HCT116 (cell line): ENCODE measurements at regions not wholly inside any gene's neighbourhood (a gene's known extent, or its start where the extent isn't known, plus 50 kb on each side); places are given as distances from the start of the nearest gene placed in this dataset.

Experiments used
- ATAC-seq: fragments of 200-7000 bp; cut with Tn5 transposase; 2 replicates; pipeline ENCODE4 v1.9.1; 2020; ENCODE audit warnings: mild to moderate bottlenecking, moderate library complexity
- BruUV-seq: library from RNA; stranded (reverse); fragments of 400-500 nt; replicated peaks from 2 replicates; lab custom pipeline; 2021; lab: Mats Ljungman, UMichigan
- CTCF ChIA-PET: fragments of 300-600 bp; sonication (Branson Sonifier 250); formaldehyde crosslinking; loops from one replicate; lab custom pipeline; 2021; ENCODE audit warnings: antibody characterized with exemption; lab: Charles Lee
- POLR2A ChIA-PET: fragments of 300-600, 350-600 bp; sonication (Branson Sonifier 250); formaldehyde crosslinking; loops from one replicate; lab custom pipeline; 2021; ENCODE audit warnings: antibody characterized with exemption; lab: Charles Lee
- RAD21 ChIA-PET, 2 experiments: fragments of 300-600 bp; sonication (Branson Sonifier 250); formaldehyde crosslinking; loops; one replicate each; lab custom pipeline; 2023; ENCODE audit warnings: low total read pairs in 2 of 2; ENCODE audit not compliant: uncharacterized antibody in 2 of 2, unreplicated experiment in 2 of 2, low non-redundant PET in 1 of 2; lab: Charles Lee
- DNase-seq: peaks from one replicate; pipeline ENCODE4 v3.0.0-alpha.2; 2010; ENCODE audit warnings: low read depth, low spot score
- H2AFZ ChIP-seq: fragments of 200-600 bp; shearing (Covaris generic), sonication (generic); 2 replicates; pipeline ENCODE4 v1.6.1; 2017; ENCODE audit warnings: low read depth, mixed run types, mixed read lengths, antibody characterized with exemption, low read length; ENCODE audit not compliant: poor library complexity, severe bottlenecking
- H3K27ac ChIP-seq: 2 replicates; pipeline ENCODE4 v1.5.1; 2012; ENCODE audit warnings: low read depth, low read length
- H3K27me3 ChIP-seq: fragments of 200-600 bp; sonication (generic); 2 replicates; pipeline ENCODE4 v1.6.1; 2016; ENCODE audit warnings: mixed run types, low read length, mixed read lengths; ENCODE audit not compliant: insufficient read depth
- H3K36me3 ChIP-seq, 2 experiments: fragments of 200-500 bp in 1 of 2; fragments of 200-600 bp in 1 of 2; sonication (Bioruptor generic) in 1 of 2; sonication (generic) in 1 of 2; 2 replicates each; pipeline versions ENCODE4 v1.5.1 to v1.6.1; 2014 to 2016; ENCODE audit warnings: low read length in 2 of 2, inconsistent platforms in 1 of 2, mixed read lengths in 1 of 2, mixed run types in 1 of 2; ENCODE audit not compliant: insufficient read depth in 2 of 2, control insufficient read depth in 1 of 2
- H3K4me1 ChIP-seq, 2 experiments: fragments of 200-600 bp in 1 of 2; sonication (generic) in 1 of 2; 2 replicates each; pipeline versions ENCODE4 v1.5.1 to v1.6.1; 2012 to 2017; ENCODE audit warnings: low read length in 2 of 2, inconsistent platforms in 1 of 2, mild to moderate bottlenecking in 1 of 2, mixed read lengths in 1 of 2, mixed run types in 1 of 2, moderate library complexity in 1 of 2; ENCODE audit not compliant: insufficient read depth in 2 of 2, control insufficient read depth in 1 of 2
- H3K4me2 ChIP-seq: fragments of 200-600 bp; sonication (generic); 2 replicates; pipeline ENCODE4 v1.6.1; 2017; ENCODE audit warnings: mixed run types, low read length, mixed read lengths
- H3K4me3 ChIP-seq, 2 experiments: fragments of 200-600 bp in 1 of 2; sonication (generic) in 1 of 2; replicated peaks in 1 of 2; 2 replicates each; pipeline ENCODE4 v1.5.1; 2011 to 2016; ENCODE audit warnings: low read length in 2 of 2, control low read depth in 1 of 2, low read depth in 1 of 2, mild to moderate bottlenecking in 1 of 2, mixed read lengths in 1 of 2, mixed run types in 1 of 2
- H3K79me2 ChIP-seq: fragments of 200-600 bp; sonication (generic); 2 replicates; pipeline ENCODE4 v1.6.1; 2017; ENCODE audit warnings: mild to moderate bottlenecking, mixed run types, low read length, moderate library complexity, mixed read lengths; ENCODE audit not compliant: insufficient read depth
- H3K9ac ChIP-seq: fragments of 200-600 bp; sonication (generic); 2 replicates; pipeline ENCODE4 v1.6.1; 2016; ENCODE audit warnings: low read length, mixed read lengths
- H3K9me2 ChIP-seq: fragments of 200-600 bp; sonication (generic), shearing (Covaris generic); 2 replicates; pipeline ENCODE4 v1.6.1; 2017; ENCODE audit warnings: mixed run types, mild to moderate bottlenecking, moderate library complexity; ENCODE audit not compliant: insufficient read depth
- H3K9me3 ChIP-seq, 2 experiments: fragments of 200-500 bp in 1 of 2; fragments of 200-600 bp in 1 of 2; sonication (Bioruptor generic) in 1 of 2; sonication (generic) in 1 of 2; 2 replicates each; pipeline ENCODE4 v1.6.1; 2014 to 2017; ENCODE audit warnings: low read length in 2 of 2, mixed read lengths in 2 of 2, inconsistent platforms in 1 of 2, low read depth in 1 of 2, mild to moderate bottlenecking in 1 of 2, mixed run types in 1 of 2, moderate library complexity in 1 of 2; ENCODE audit not compliant: control insufficient read depth in 1 of 2, insufficient read depth in 1 of 2
- H4K20me1 ChIP-seq: fragments of 200-600 bp; sonication (generic), shearing (Covaris generic); 2 replicates; pipeline ENCODE4 v1.6.1; 2017; ENCODE audit warnings: mixed run types, mild to moderate bottlenecking, moderate library complexity; ENCODE audit not compliant: insufficient read depth
- EGR1 ChIP-seq: IDR thresholded peaks from 2 replicates; pipeline ENCODE4 v1.6.1; 2012; ENCODE audit warnings: low read depth
- ELF1 ChIP-seq: IDR thresholded peaks from 2 replicates; pipeline ENCODE4 v1.6.1; 2012; ENCODE audit warnings: low read depth, borderline replicate concordance
- EZH2 ChIP-seq: fragments of 200-600 bp; sonication (generic); IDR thresholded peaks from 2 replicates; pipeline ENCODE4 v1.6.1; 2017; ENCODE audit warnings: antibody characterized with exemption, mixed run types
- EZH2phosphoT487 ChIP-seq: fragments of 200-600 bp; IDR thresholded peaks from 2 replicates; pipeline ENCODE4 v1.6.1; 2018; ENCODE audit warnings: antibody characterized with exemption, borderline replicate concordance
- FOSL1 ChIP-seq: IDR thresholded peaks from 2 replicates; pipeline ENCODE4 v1.6.1; 2012; ENCODE audit warnings: low read depth
- JUND ChIP-seq: IDR thresholded peaks from 2 replicates; pipeline ENCODE4 v1.6.1; 2012
- MAX ChIP-seq: IDR thresholded peaks from 2 replicates; pipeline ENCODE4 v1.6.1; 2012
- POLR2A ChIP-seq: IDR thresholded peaks from 2 replicates; pipeline ENCODE4 v1.7.0; 2011; ENCODE audit warnings: borderline replicate concordance; ENCODE audit not compliant: insufficient read depth, insufficient read length; ENCODE audit errors: extremely low read depth
- RAD21 ChIP-seq: IDR thresholded peaks from 2 replicates; pipeline ENCODE4 v1.6.1; 2012; ENCODE audit warnings: low read depth, mild to moderate bottlenecking
- SIN3A ChIP-seq: IDR thresholded peaks from 2 replicates; pipeline ENCODE4 v1.6.1; 2012; ENCODE audit warnings: low read depth
- SP1 ChIP-seq: IDR thresholded peaks from 2 replicates; pipeline ENCODE4 v1.6.1; 2012; ENCODE audit warnings: low read depth
- SRF ChIP-seq: IDR thresholded peaks from 2 replicates; pipeline ENCODE4 v1.6.1; 2012; ENCODE audit warnings: low read depth
- YY1 ChIP-seq: IDR thresholded peaks from 2 replicates; pipeline ENCODE4 v1.6.1; 2011; ENCODE audit warnings: low read length, low read depth, moderate library complexity, mild to moderate bottlenecking; ENCODE audit not compliant: insufficient replicate concordance; ENCODE audit errors: extremely low read depth
- ZFX ChIP-seq: fragments of 450-650 bp; IDR thresholded peaks from 2 replicates; pipeline ENCODE4 v1.6.1; 2017
- ZNF274 ChIP-seq: fragments of 200-500 bp; sonication (Bioruptor generic); IDR thresholded peaks from 2 replicates; pipeline ENCODE4 v1.6.1; 2014; ENCODE audit warnings: mild to moderate bottlenecking, low read depth, low read length, inconsistent platforms
- intact Hi-C: fragments of 100-400 bp; cut with micrococcal nuclease; formaldehyde crosslinking; loops from 2 replicates; pipeline ENCODE4 v1.10.0; 2022
- TF ChIP-seq, protein P1 (sequence below): IDR thresholded peaks from 2 replicates; pipeline ENCODE4 v1.6.1; 2012
- TF ChIP-seq, protein P2 (sequence below): IDR thresholded peaks from 2 replicates; pipeline ENCODE4 v1.6.1; 2012; ENCODE audit warnings: low read depth
- TF ChIP-seq, protein P3 (sequence below), 3 experiments: fragments of 200-600 bp in 1 of 3; sonication (generic) in 1 of 3; IDR thresholded peaks in 2 of 3; conservative IDR thresholded peaks in 1 of 3; 2 replicates each; pipeline ENCODE4 v1.5.1; 2012 to 2017; ENCODE audit warnings: low read depth in 2 of 3, low read length in 2 of 3, antibody characterized with exemption in 1 of 3, borderline replicate concordance in 1 of 3, control low read depth in 1 of 3, mild to moderate bottlenecking in 1 of 3, mixed read lengths in 1 of 3, mixed run types in 1 of 3, moderate library complexity in 1 of 3; ENCODE audit not compliant: insufficient read depth in 1 of 3

- ChIA-PET RAD21 (no interaction called here), CTCF (interaction anchor here (1.5 kb wide), 1 partner anchor 186 kb away, joined by 3 read pairs; no protein-coding TSS in a partner anchor)
- no peaks in the 10 kb centered on the region for H3K4me1 ChIP-seq
Measured at GRCh38 chr3:181887685-181888084, 176.0 kb downstream of the SOX2 start.

DNA sequence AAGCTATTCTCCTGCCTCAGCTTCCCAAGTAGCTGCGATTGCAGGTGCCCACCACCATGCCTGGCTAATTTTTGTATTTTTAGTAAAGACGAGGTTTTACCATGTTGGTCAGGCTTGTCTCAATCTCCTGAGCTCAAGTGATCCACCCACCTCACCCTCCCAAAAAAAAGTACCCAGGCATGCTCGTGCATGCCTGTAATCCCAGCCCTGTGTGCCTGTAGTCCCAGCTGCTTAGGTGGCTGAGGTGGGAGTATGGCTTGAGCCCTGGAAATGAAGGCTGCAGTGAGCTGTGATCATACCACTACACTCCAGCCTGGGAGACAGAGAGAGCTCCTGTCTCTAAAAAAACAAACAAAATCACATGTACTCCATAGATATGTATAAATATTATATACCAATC is 176.5 kb downstream of the SOX2 start:
- DNase-seq (no peak), ATAC-seq (no peak)
- no peaks in the 10 kb centered on the region for H3K36me3 ChIP-seq
- H3K27ac ChIP-seq = no peak overlapping the region
- no peak overlapping the region for H3K4me2 ChIP-seq
- ChIA-PET CTCF (no interaction called here), POLR2A (no interaction called here), RAD21 (no interaction called here)
- no peaks in the 10 kb centered on the region for H3K9me2 ChIP-seq
- no peaks in the 10 kb centered on the region for H3K79me2 ChIP-seq
- H3K4me3 ChIP-seq = no peak overlapping the region
- intact Hi-C loops = no loop called here
- H4K20me1 ChIP-seq = no peaks in the 10 kb centered on the region
- no peak overlapping the region for H2AFZ ChIP-seq
- no peak overlapping the region for H3K9ac ChIP-seq
- no peaks in the 10 kb centered on the region for H3K9me3 ChIP-seq
- no TSS peak for BruUV-seq
- no peaks in the 10 kb centered on the region for H3K27me3 ChIP-seq
- H3K4me1 ChIP-seq = no peaks in the 10 kb centered on the region
- TF ChIP-seq ZFX (no peak), SRF (no peak), FOSL1 (no peak), SIN3A (no peak), SP1 (no peak), EZH2phosphoT487 (no peak), MAX (no peak), RAD21 (no peak)
- TF ChIP-seq, protein P1, sequence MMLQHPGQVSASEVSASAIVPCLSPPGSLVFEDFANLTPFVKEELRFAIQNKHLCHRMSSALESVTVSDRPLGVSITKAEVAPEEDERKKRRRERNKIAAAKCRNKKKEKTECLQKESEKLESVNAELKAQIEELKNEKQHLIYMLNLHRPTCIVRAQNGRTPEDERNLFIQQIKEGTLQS = no peak
- TF ChIP-seq, protein P2, sequence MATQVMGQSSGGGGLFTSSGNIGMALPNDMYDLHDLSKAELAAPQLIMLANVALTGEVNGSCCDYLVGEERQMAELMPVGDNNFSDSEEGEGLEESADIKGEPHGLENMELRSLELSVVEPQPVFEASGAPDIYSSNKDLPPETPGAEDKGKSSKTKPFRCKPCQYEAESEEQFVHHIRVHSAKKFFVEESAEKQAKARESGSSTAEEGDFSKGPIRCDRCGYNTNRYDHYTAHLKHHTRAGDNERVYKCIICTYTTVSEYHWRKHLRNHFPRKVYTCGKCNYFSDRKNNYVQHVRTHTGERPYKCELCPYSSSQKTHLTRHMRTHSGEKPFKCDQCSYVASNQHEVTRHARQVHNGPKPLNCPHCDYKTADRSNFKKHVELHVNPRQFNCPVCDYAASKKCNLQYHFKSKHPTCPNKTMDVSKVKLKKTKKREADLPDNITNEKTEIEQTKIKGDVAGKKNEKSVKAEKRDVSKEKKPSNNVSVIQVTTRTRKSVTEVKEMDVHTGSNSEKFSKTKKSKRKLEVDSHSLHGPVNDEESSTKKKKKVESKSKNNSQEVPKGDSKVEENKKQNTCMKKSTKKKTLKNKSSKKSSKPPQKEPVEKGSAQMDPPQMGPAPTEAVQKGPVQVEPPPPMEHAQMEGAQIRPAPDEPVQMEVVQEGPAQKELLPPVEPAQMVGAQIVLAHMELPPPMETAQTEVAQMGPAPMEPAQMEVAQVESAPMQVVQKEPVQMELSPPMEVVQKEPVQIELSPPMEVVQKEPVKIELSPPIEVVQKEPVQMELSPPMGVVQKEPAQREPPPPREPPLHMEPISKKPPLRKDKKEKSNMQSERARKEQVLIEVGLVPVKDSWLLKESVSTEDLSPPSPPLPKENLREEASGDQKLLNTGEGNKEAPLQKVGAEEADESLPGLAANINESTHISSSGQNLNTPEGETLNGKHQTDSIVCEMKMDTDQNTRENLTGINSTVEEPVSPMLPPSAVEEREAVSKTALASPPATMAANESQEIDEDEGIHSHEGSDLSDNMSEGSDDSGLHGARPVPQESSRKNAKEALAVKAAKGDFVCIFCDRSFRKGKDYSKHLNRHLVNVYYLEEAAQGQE = no peak
- TF ChIP-seq, protein P3, sequence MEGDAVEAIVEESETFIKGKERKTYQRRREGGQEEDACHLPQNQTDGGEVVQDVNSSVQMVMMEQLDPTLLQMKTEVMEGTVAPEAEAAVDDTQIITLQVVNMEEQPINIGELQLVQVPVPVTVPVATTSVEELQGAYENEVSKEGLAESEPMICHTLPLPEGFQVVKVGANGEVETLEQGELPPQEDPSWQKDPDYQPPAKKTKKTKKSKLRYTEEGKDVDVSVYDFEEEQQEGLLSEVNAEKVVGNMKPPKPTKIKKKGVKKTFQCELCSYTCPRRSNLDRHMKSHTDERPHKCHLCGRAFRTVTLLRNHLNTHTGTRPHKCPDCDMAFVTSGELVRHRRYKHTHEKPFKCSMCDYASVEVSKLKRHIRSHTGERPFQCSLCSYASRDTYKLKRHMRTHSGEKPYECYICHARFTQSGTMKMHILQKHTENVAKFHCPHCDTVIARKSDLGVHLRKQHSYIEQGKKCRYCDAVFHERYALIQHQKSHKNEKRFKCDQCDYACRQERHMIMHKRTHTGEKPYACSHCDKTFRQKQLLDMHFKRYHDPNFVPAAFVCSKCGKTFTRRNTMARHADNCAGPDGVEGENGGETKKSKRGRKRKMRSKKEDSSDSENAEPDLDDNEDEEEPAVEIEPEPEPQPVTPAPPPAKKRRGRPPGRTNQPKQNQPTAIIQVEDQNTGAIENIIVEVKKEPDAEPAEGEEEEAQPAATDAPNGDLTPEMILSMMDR (IDR thresholded peaks at IDR 0.05 in 2 of 3, conservative IDR thresholded peaks at IDR 0.05 in 1 of 3; ENCODE audit: borderline replicate concordance in 1 of 3, insufficient read depth in 1 of 3, low read depth in 2 of 3, low read length in 2 of 3) = no peak

More at GRCh38 chr3:181887685-181888084, 176.0 kb downstream of the SOX2 start:
- H3K27ac ChIP-seq = no peak overlapping the region
- TF ChIP-seq, protein P1 = no peak
- TF ChIP-seq JUND = no peak
- TF ChIP-seq FOSL1 = no peak
- TF ChIP-seq SP1 = no peak
- TF ChIP-seq YY1 = no peak
- no peak for TF ChIP-seq EZH2phosphoT487
- no peak for TF ChIP-seq POLR2A
- no peak for TF ChIP-seq ZNF274
- TF ChIP-seq ELF1 = no peak
- no peak for TF ChIP-seq ZFX
- no peak for TF ChIP-seq EGR1
- no peak for TF ChIP-seq SIN3A
- no peak for TF ChIP-seq EZH2
- intact Hi-C loops = no loop called here
- POLR2A ChIA-PET = no interaction called here
- DNase-seq (no peak), ATAC-seq (no peak)
- H3K79me2 ChIP-seq = no peaks in the 10 kb centered on the region
- no peak overlapping the region for H3K9ac ChIP-seq
- no peak overlapping the region for H2AFZ ChIP-seq
- H3K27me3 ChIP-seq = no peaks in the 10 kb centered on the region
- H3K36me3 ChIP-seq = no peaks in the 10 kb centered on the region
- no peaks in the 10 kb centered on the region for H3K9me2 ChIP-seq
- no TSS peak for BruUV-seq
- no peak overlapping the region for H3K4me3 ChIP-seq
- H3K4me2 ChIP-seq = no peak overlapping the region
- no peaks in the 10 kb centered on the region for H4K20me1 ChIP-seq
- H3K9me3 ChIP-seq = no peaks in the 10 kb centered on the region
